Hepatocyte (in vitro differentiated cells): ENCODE measurements at regions not wholly inside any gene's neighbourhood (a gene's known extent, or its start where the extent isn't known, plus 50 kb on each side); places are given as distances from the start of the nearest gene placed in this dataset.
"Not testable (repeated sequence)": the region's sequence is repeated elsewhere in the genome, so short reads cannot be mapped to it uniquely, and the experiment has no call there.

Experiments
- DNase-seq: peaks from one replicate; pipeline ENCODE4 v3.0.0-alpha.2; 2016; ENCODE audit warnings: low spot score
- H2AFZ ChIP-seq: fragments of 200-600 bp; sonication (generic); 2 replicates; pipeline ENCODE4 v1.6.0; 2016; ENCODE audit warnings: antibody characterized with exemption, mild to moderate bottlenecking
- H3K27ac ChIP-seq: fragments of 200-600 bp; sonication (generic); 2 replicates; pipeline ENCODE4 v1.5.1; 2016; ENCODE audit warnings: mild to moderate bottlenecking
- H3K27me3 ChIP-seq: fragments of 200-600 bp; sonication (generic); 2 replicates; pipeline ENCODE4 v1.6.1; 2016
- H3K36me3 ChIP-seq: fragments of 200-600 bp; sonication (generic); replicated peaks from 2 replicates; pipeline ENCODE4 v1.5.1; 2016; ENCODE audit warnings: low read depth; ENCODE audit not compliant: insufficient read depth
- H3K4me1 ChIP-seq: fragments of 200-600 bp; sonication (generic); 2 replicates; pipeline ENCODE4 v1.5.1; 2016; ENCODE audit warnings: mild to moderate bottlenecking, moderate library complexity; ENCODE audit not compliant: insufficient read depth
- H3K4me2 ChIP-seq: fragments of 200-600 bp; sonication (generic); 2 replicates; pipeline ENCODE4 v1.6.0; 2016
- H3K4me3 ChIP-seq: fragments of 200-600 bp; sonication (generic); 2 replicates; pipeline ENCODE4 v1.5.1; 2016; ENCODE audit warnings: mild to moderate bottlenecking
- H3K79me2 ChIP-seq: fragments of 200-600 bp; sonication (generic); 2 replicates; pipeline ENCODE4 v1.6.0; 2017; ENCODE audit warnings: mild to moderate bottlenecking
- H3K9me2 ChIP-seq: fragments of 200-600 bp; sonication (generic); replicated peaks from 2 replicates; pipeline ENCODE4 v1.6.0; 2017; ENCODE audit warnings: mild to moderate bottlenecking; ENCODE audit not compliant: insufficient read depth
- H3K9me3 ChIP-seq: fragments of 200-600 bp; sonication (generic); 2 replicates; pipeline ENCODE4 v1.5.1; 2016; ENCODE audit warnings: low read depth, mild to moderate bottlenecking
- H4K20me1 ChIP-seq: fragments of 200-600 bp; sonication (generic); 2 replicates; pipeline ENCODE4 v1.6.0; 2016; ENCODE audit warnings: mild to moderate bottlenecking; ENCODE audit not compliant: insufficient read depth, poor library complexity, severe bottlenecking
- CTCF ChIP-seq: fragments of 200-600 bp; sonication (generic); IDR thresholded peaks from 2 replicates; pipeline ENCODE4 v1.5.1; 2016; ENCODE audit warnings: antibody characterized with exemption, mild to moderate bottlenecking; ENCODE audit not compliant: poor library complexity
- EZH2 ChIP-seq: fragments of 200-600 bp; sonication (generic); IDR thresholded peaks from 2 replicates; pipeline ENCODE4 v1.6.1; 2016; ENCODE audit warnings: antibody characterized with exemption, mild to moderate bottlenecking, borderline replicate concordance
- EZH2phosphoT487 ChIP-seq: fragments of 200-600 bp; sonication (generic); IDR thresholded peaks from one replicate; pipeline ENCODE4 v1.6.1; 2018; ENCODE audit warnings: antibody characterized with exemption, mild to moderate bottlenecking, low read depth, moderate library complexity; ENCODE audit not compliant: unreplicated experiment, severe bottlenecking
- WGBS: methylation state at CpG from one replicate; pipeline ENCODE4 v1.1.6; 2016; ENCODE audit warnings: low lambda C conversion rate; ENCODE audit errors: missing lambda C conversion rate; 5-methylcytosine and 5-hydroxymethylcytosine counted together

- Histone ChIP-seq H3K79me2 (no peaks in the 10 kb centered on the region), H3K9me2 (no peaks in the 10 kb centered on the region), H3K4me1 (no peaks in the 10 kb centered on the region), H3K36me3 (no peaks in the 10 kb centered on the region), H3K27ac (no peak overlapping the region), H2AFZ (no peak overlapping the region), H3K9me3 (no peaks in the 10 kb centered on the region), H3K4me3 (no peak overlapping the region), H3K4me2 (no peak overlapping the region), H3K27me3 (no peaks in the 10 kb centered on the region), H4K20me1 (no peaks in the 10 kb centered on the region)
- no peak for DNase-seq
- no peak for TF ChIP-seq EZH2phosphoT487
- TF ChIP-seq CTCF: no peak
- TF ChIP-seq EZH2: no peak
- 91% methylated on average over 7 of the region's 7 CpGs for WGBS
Observed at GRCh38 chr9:85443190-85443598, 298.6 kb downstream of the AGTPBP1 start.

GRCh38 chr9:85439791-85440190, 302.0 kb downstream of the AGTPBP1 start:
- Histone ChIP-seq H3K27me3 (no peaks in the 10 kb centered on the region), H3K4me1 (no peaks in the 10 kb centered on the region), H4K20me1 (no peaks in the 10 kb centered on the region), H2AFZ (no peak overlapping the region), H3K27ac (no peak overlapping the region), H3K79me2 (no peaks in the 10 kb centered on the region), H3K9me2 (no peaks in the 10 kb centered on the region), H3K4me3 (no peak overlapping the region), H3K9me3 (no peaks in the 10 kb centered on the region), H3K36me3 (no peaks in the 10 kb centered on the region), H3K4me2 (no peak overlapping the region)
- WGBS: 64% methylated on average over 7 of the region's 7 CpGs
- TF ChIP-seq EZH2phosphoT487: no peak
- TF ChIP-seq CTCF: no peak
- TF ChIP-seq EZH2: no peak
- DNase-seq: no peak

GRCh38 chr9:85433956-85434355, 307.8 kb downstream of the AGTPBP1 start:
- H2AFZ ChIP-seq, H3K27me3 ChIP-seq, H3K4me1 ChIP-seq, H3K4me2 ChIP-seq, H3K27ac ChIP-seq, H3K9me2 ChIP-seq, H3K36me3 ChIP-seq, H3K79me2 ChIP-seq, H3K4me3 ChIP-seq, DNase-seq, H4K20me1 ChIP-seq, H3K9me3 ChIP-seq: not testable (repeated sequence)
- WGBS: 94% methylated on average over 2 of the region's 2 CpGs

DNA sequence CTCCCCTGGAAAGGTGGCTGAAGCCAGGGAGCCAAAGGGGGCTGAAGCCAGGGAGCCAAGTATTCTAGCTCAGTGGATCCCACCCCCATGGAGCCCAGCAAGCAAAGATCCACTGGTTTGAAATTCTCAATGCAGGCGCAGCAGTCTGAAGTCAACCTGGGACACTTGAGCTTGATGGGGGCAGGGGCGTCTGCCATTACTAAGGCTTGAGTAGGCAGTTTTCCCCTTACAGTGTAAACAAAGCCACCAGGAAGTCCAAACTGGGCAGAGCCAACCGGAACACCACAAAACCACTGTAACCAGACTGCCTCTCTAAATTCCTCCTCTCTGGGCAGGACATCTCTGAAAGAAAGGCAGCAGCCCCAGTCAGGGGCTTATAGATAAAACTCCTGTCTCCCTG, 308.2 kb downstream of the AGTPBP1 start:
- not testable (repeated sequence) for H3K36me3 ChIP-seq, H3K27ac ChIP-seq, H3K9me2 ChIP-seq, H2AFZ ChIP-seq, H3K4me2 ChIP-seq, H3K9me3 ChIP-seq, DNase-seq, H4K20me1 ChIP-seq, H3K79me2 ChIP-seq, H3K27me3 ChIP-seq, H3K4me3 ChIP-seq, H3K4me1 ChIP-seq
- WGBS: 92% methylated on average over 3 of the region's 3 CpGs

GRCh38 chr9:85433046-85433445, 308.7 kb downstream of the AGTPBP1 start:
- no peak overlapping the region for H3K4me2 ChIP-seq
- no peak for TF ChIP-seq EZH2
- TF ChIP-seq EZH2phosphoT487: no peak
- TF ChIP-seq CTCF: no peak
- H2AFZ ChIP-seq: no peak overlapping the region
- no peak for DNase-seq
- H3K4me1 ChIP-seq: peaks cover 8% of the 10 kb centered on the region
- H3K27me3 ChIP-seq: no peaks in the 10 kb centered on the region
- H4K20me1 ChIP-seq: no peaks in the 10 kb centered on the region
- no peaks in the 10 kb centered on the region for H3K9me2 ChIP-seq
- no peaks in the 10 kb centered on the region for H3K79me2 ChIP-seq
- H3K36me3 ChIP-seq: no peaks in the 10 kb centered on the region
- H3K27ac ChIP-seq: no peak overlapping the region
- no peaks in the 10 kb centered on the region for H3K9me3 ChIP-seq
- no peak overlapping the region for H3K4me3 ChIP-seq
- WGBS: 99% methylated on average over 8 of the region's 8 CpGs
